ENCODE measurements at regions not wholly inside any gene's neighbourhood (a gene's known extent, or its start where the extent isn't known, plus 50 kb on each side); places are given as distances from the start of the nearest gene placed in this dataset.
"Not testable (repeated sequence)": the region's sequence is repeated elsewhere in the genome, so short reads cannot be mapped to it uniquely, and the experiment has no call there.

DNA sequence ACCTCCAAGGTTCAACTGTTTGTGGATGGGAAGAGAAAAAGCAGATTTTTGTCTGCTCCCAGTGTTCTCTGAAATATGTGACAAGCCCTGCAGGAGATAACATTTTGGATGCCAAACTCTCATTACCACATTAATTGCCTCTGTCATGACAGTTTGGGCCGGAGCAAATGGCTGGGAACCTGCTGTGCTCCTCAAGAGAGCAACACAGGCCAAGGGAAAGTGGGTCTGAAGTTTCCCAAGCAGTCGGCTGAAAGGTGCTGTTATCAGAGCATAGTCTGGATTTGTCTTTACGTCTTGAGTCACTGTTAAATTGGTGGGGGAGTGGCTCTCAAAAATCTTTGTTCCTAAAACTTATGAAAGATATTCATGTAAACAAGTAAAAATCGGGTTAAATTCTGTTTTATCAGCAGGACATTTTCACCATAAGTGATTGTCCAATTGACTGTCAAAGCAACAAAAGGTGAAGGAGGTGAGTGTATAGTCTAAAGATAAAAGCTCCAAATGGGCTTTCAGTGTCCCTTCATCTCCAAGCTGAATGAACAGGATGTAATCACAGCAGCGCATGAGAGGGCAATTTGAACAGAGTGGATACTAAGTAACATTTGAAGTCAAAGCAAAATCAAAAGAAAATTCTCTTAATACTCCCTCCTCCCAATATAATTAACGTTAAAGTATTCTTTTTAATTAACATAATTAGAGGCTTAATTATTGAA lies 844.8 kb downstream of the PCDH17 start:
- no peak for TF ChIP-seq CTCF (conservative IDR thresholded peaks at IDR 0.05; ENCODE audit: low read depth, low read length)
- H3K4me3 ChIP-seq (ENCODE audit: low read length), result no peak overlapping the region
- DNase-seq (ENCODE audit: low read depth), result no peak

DNA sequence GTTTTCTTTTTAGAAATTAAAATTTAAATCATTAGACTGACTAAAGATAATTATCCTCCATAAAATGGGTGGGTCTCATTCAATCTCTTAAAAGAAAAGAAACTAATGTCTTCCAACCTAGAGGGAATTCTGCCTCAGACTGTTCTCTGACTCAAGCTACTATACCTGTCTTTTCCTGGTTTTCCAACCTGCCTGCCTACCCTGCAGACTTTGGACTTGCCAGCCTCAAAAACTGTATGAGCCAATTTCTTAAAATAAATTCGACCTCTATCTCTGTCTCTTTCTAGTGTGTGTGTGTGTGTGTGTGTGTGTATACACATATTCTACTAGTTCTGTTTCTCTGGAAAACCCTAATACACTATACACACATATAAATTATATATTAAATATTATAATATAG lies 847.3 kb downstream of the PCDH17 start:
- no peak for DNase-seq (ENCODE audit: low read depth)
- no peak for TF ChIP-seq CTCF (conservative IDR thresholded peaks at IDR 0.05; ENCODE audit: low read depth, low read length)

GRCh38 chr13:58480061-58480460 lies 848.5 kb downstream of the PCDH17 start:
- H3K4me3 ChIP-seq (ENCODE audit: low read length), result no peak overlapping the region
- DNase-seq (ENCODE audit: low read depth), result no peak
- no peak for TF ChIP-seq CTCF (conservative IDR thresholded peaks at IDR 0.05; ENCODE audit: low read depth, low read length)

More for the DNA sequence above, 847.3 kb downstream of the PCDH17 start:
- H3K4me3 ChIP-seq (ENCODE audit: low read length), result no peak overlapping the region

DNA sequence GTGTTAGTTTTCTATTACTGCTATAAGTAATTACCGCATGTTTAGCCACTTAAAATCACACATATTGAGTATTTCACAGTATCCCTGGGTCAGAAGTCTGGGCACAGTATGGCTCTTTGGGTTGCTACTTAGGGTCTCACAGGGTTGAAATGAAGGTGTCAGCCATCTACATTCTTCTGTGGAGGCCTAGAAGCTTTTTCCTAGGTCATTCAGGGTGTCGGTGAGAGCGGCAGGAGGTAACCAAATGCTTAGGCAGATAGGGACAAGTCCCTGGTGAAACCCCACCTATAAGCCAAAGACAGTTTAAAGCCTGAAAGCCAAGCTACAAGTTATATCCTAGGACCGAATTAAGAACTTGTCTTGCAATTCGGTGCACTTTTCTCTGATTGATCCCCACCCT lies 856.7 kb downstream of the PCDH17 start:
- TF ChIP-seq CTCF (conservative IDR thresholded peaks at IDR 0.05; ENCODE audit: low read depth, low read length), result no peak
- H3K4me3 ChIP-seq (ENCODE audit: low read length), result no peak overlapping the region
- DNase-seq (ENCODE audit: low read depth), result no peak

DNA sequence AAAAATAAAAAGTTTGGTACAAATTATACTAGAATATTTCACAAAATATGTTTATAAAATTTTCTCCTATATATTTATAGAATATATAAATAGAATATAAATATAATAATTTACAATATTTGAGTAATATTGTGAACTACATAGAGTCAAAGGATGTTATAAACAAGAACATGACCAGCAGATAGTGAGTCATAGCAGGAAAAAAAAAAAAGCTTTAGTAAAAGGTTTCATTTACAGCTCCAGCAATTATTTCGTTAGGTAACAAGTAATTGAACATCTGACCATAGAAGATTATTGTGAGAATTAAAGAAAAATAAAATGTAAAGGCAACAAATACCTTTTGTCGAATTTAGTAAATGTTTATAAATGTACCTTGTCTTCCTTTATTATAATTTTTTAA lies 864.1 kb downstream of the PCDH17 start:
- DNase-seq (ENCODE audit: low read depth), result no peak
- no peak for TF ChIP-seq CTCF (conservative IDR thresholded peaks at IDR 0.05; ENCODE audit: low read depth, low read length)
- H3K4me3 ChIP-seq (ENCODE audit: low read length), result no peak overlapping the region

GRCh38 chr13:58500938-58501337 lies 869.4 kb downstream of the PCDH17 start:
- TF ChIP-seq CTCF (conservative IDR thresholded peaks at IDR 0.05; ENCODE audit: low read depth, low read length), result no peak
- H3K4me3 ChIP-seq (ENCODE audit: low read length), result no peak overlapping the region
- DNase-seq (ENCODE audit: low read depth), result no peak

- not testable (repeated sequence) for H3K4me3 ChIP-seq (ENCODE audit: low read length); DNase-seq (ENCODE audit: low read depth)
These were observed 872.7 kb downstream of the PCDH17 start for GRCh38 chr13:58504202-58504700.

DNA sequence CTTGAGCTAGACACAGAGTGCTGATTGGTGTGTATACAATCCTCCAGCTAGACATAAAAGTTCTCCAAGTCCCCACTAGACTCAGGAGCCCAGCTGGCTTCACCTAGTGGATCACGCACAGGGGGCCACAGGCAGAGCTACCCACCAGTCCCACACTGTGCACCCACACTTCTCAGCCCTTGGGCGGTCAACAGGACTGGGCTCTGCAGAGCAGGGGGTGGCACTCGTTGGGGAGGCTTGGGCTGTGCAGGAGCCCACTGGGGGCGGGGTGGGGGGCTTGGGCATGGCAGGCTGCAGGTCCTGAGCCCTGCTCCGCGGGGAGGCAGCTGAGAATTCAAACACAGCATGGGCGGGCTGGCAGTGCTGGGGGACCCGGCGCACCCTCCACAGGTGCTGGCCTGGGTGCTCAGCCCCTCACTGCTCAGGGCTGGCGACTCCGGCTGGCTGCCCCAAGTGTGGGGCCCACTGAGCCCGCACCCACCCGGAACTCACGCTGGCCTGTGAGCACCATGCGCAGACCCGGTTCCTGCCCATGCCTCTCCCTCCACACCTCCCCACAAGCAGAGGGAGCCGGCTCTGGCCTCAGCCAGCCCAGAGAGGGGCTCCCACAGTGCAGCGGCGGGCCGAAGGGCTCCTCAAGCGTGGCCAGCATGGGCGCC lies 873.8 kb downstream of the PCDH17 start:
- DNase-seq (ENCODE audit: low read depth); H3K4me3 ChIP-seq (ENCODE audit: low read length): not testable (repeated sequence)
